ENCODE measurements at regions not wholly inside any gene's neighbourhood (a gene's known extent, or its start where the extent isn't known, plus 50 kb on each side); places are given as distances from the start of the nearest gene placed in this dataset.

DNA sequence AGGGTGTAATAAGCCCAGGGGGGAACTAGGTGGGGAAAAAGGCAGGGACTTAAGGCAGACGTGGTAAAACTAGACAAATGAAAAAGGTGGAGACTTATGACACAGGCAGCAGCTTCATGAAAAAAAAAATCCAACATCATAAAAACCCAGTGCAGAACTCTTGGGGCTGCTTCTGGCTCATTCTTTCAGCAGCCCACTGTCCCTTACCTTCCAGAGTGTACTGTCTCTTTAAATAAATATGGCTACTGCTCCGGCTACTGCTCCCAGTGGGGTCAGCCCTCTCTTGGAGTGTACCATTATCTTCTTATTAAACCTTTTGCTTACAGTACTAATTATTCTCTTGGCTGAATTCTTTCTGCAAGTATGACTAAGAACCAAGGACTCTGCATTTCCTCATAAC lies 699.5 kb downstream of the DSC3 start:
- no peak for TF ChIP-seq POLR2A (IDR thresholded peaks at IDR 0.05)
- TF ChIP-seq, protein P1, sequence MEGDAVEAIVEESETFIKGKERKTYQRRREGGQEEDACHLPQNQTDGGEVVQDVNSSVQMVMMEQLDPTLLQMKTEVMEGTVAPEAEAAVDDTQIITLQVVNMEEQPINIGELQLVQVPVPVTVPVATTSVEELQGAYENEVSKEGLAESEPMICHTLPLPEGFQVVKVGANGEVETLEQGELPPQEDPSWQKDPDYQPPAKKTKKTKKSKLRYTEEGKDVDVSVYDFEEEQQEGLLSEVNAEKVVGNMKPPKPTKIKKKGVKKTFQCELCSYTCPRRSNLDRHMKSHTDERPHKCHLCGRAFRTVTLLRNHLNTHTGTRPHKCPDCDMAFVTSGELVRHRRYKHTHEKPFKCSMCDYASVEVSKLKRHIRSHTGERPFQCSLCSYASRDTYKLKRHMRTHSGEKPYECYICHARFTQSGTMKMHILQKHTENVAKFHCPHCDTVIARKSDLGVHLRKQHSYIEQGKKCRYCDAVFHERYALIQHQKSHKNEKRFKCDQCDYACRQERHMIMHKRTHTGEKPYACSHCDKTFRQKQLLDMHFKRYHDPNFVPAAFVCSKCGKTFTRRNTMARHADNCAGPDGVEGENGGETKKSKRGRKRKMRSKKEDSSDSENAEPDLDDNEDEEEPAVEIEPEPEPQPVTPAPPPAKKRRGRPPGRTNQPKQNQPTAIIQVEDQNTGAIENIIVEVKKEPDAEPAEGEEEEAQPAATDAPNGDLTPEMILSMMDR (IDR thresholded peaks at IDR 0.05): no peak
- no peak overlapping the region for H3K4me3 ChIP-seq (replicated peaks in 1 of 3)
- intact Hi-C loops (cut with DNase I): no loop called here
- WGBS, 2 donors: 82% methylated on average over 2 of the region's 2 CpGs
- no peaks in the 10 kb centered on the region for H3K9me3 ChIP-seq
- H3K27me3 ChIP-seq: no peaks in the 10 kb centered on the region
- H3K4me1 ChIP-seq: no peaks in the 10 kb centered on the region
- no peaks in the 10 kb centered on the region for H3K36me3 ChIP-seq
- no peak for DNase-seq
- no peak overlapping the region for H3K27ac ChIP-seq

DNA sequence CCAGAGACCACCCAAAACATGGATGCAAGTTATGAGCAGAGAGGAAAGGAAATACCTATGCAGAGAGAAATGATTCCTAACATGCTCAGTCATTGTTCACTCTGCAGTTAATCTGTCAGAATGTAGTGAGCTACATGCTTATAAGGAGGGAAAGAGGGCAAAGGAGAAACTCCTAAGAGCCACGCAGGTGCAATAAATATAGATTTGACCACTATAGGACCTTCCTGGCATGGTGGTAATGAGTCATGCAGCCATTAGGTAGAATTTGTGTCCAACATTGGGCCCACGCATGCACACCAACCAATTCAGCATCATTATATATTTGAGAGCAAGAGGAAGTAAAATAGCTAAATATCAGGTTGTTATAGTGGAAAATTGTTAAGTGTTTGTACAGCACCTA lies 699.9 kb downstream of the DSC3 start:
- intact Hi-C loops (cut with DNase I): no loop called here
- TF ChIP-seq POLR2A (IDR thresholded peaks at IDR 0.05): no peak
- TF ChIP-seq, protein P1 (IDR thresholded peaks at IDR 0.05): no peak
- H3K27me3 ChIP-seq: no peaks in the 10 kb centered on the region
- 83 to 87% methylated on average over 2 of the region's 2 CpGs for WGBS, 2 donors
- no peak overlapping the region for H3K27ac ChIP-seq
- DNase-seq: no peak
- H3K4me3 ChIP-seq (replicated peaks in 1 of 3): no peak overlapping the region
- no peaks in the 10 kb centered on the region for H3K36me3 ChIP-seq
- H3K4me1 ChIP-seq: no peaks in the 10 kb centered on the region
- no peaks in the 10 kb centered on the region for H3K9me3 ChIP-seq

DNA sequence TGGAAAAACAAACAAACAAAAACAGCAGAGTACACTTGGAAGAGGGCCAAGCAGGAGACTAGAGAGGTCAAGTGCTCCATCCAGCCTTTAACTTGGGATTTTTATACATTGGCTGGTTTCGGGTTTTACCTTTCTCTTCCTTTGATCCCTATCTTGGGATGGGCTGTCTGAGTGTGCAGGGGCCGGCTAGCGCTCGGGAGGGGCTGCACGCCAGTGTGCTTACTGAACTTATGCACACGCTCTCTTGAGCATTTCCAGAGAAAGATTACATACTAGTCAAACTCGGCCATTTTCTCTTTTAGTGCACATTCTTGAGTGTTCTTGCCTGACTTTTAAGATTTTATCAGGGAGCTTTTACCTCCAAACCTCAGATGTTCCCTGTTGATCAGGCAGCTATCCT lies 707.8 kb downstream of the DSC3 start:
- Histone ChIP-seq H3K36me3 (no peaks in the 10 kb centered on the region), H3K4me3 (replicated peaks in 1 of 3) (no peak overlapping the region), H3K27me3 (no peaks in the 10 kb centered on the region), H3K4me1 (peaks cover 0 to 3% of the 10 kb centered on the region in 2 donors), H3K27ac (no peak overlapping the region), H3K9me3 (no peaks in the 10 kb centered on the region)
- TF ChIP-seq POLR2A (IDR thresholded peaks at IDR 0.05): no peak
- TF ChIP-seq, protein P1 (IDR thresholded peaks at IDR 0.05): no peak
- DNase-seq: no peak
- WGBS, 2 donors: 36 to 58% methylated on average over 7 of the region's 7 CpGs
- intact Hi-C loops (cut with DNase I): no loop called here

DNA sequence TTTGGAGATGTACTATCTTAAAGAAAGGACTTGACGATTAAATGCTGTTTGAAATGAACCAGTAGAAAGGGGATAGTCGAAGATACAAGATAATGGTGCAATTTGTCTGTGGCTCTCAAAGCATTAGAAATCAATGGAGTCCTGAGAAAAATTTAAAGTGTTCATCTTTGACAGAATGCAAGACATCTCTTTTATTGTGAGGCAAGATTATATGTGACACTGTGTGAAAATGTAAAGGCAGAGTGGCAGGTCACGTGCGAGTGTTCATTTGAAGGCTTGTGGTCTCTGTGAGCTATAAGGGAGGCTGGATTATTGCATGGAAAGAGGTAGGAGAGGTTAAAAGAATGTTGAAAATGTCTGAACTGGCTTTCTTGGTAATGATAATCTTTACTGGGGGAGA lies 709.2 kb downstream of the DSC3 start:
- Histone ChIP-seq H3K4me1 (peaks cover 0 to 3% of the 10 kb centered on the region in 2 donors), H3K4me3 (replicated peaks in 1 of 3) (no peak overlapping the region), H3K9me3 (no peaks in the 10 kb centered on the region), H3K27ac (no peak overlapping the region), H3K36me3 (no peaks in the 10 kb centered on the region), H3K27me3 (no peaks in the 10 kb centered on the region)
- intact Hi-C loops (cut with DNase I): no loop called here
- DNase-seq: no peak
- WGBS, 2 donors: 90 to 93% methylated on average over 4 of the region's 4 CpGs
- no peak for TF ChIP-seq POLR2A (IDR thresholded peaks at IDR 0.05)
- TF ChIP-seq, protein P1 (IDR thresholded peaks at IDR 0.05): no peak

DNA sequence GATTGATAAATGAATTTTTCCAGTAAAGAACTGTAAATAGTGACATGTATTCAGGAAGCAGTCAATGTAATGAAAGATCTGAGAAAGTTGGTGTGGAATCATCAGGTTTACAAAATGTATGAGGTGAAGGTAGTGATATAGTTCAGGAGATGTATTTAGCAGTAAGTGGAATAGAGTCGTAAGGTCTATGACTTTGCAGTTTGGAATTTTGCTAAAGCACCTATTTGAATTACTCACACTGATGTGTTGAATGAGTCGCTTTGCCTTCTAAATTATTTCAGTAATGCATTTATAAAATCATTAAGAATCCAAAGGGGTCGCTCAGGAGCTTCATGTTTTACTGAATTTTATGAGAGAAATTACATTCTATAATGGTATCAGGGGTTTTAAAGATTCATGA lies 713.7 kb downstream of the DSC3 start:
- H3K27me3 ChIP-seq: no peaks in the 10 kb centered on the region
- TF ChIP-seq POLR2A (IDR thresholded peaks at IDR 0.05): no peak
- TF ChIP-seq, protein P1 (IDR thresholded peaks at IDR 0.05): no peak
- intact Hi-C loops (cut with DNase I): no loop called here
- H3K9me3 ChIP-seq: no peaks in the 10 kb centered on the region
- no peaks in the 10 kb centered on the region for H3K4me1 ChIP-seq
- no peak overlapping the region for H3K27ac ChIP-seq
- no peak overlapping the region for H3K4me3 ChIP-seq (replicated peaks in 1 of 3)
- WGBS, 2 donors: 86 to 90% methylated on average over 3 of the region's 3 CpGs
- H3K36me3 ChIP-seq: no peaks in the 10 kb centered on the region
- DNase-seq: no peak
